ENCODE measurements at regions not wholly inside any gene's neighbourhood (a gene's known extent, or its start where the extent isn't known, plus 50 kb on each side); places are given as distances from the start of the nearest gene placed in this dataset.
A peak's percentile ranks its signal among the peaks of the same experiment; 100 is the strongest.

DNA sequence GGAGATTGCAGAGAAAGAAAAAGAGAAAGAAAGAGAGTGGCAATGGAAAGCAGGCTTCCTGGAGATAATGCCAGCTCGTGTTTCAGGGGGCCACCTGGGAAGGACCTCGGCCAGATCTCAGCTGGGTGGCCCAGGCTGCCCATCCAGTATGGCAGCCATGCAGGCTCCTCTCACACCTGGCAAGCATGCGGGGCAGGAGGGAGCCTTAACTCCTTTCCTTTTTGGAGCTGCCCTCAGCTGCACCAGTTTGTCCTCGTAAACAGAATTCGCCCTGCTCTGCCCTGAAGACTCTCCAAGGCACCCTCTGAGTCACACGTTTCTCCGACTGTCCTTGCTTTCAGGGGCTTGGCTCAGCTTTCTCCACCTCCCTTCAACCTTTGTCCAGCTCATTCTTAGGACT is 59.5 kb upstream of the IGFBP5 start:
- Histone ChIP-seq H3K18ac (ENCODE audit: extremely low read depth, low read length) (no peak overlapping the region), H2BK120ac (replicated peaks; ENCODE audit: low read depth, low read length) (no peak overlapping the region), H2BK12ac (ENCODE audit: low read depth, low read length) (no peak overlapping the region), H3K56ac (replicated peaks; ENCODE audit: insufficient read length, low read depth, low read length) (no peak overlapping the region), H3K4ac (replicated peaks; ENCODE audit: insufficient read length, low read depth, low read length) (no peak overlapping the region), H3K9ac (replicated peaks in 1 of 4; ENCODE audit: extremely low read depth in 1 of 4, low read depth in 3 of 4, low read length in 3 of 4) (no peak overlapping the region), H3K79me1 (ENCODE audit: low read depth, low read length) (no peaks in the 10 kb centered on the region), H4K8ac (ENCODE audit: extremely low read depth, insufficient read depth, low read length) (no peak overlapping the region; the same call in 1 of the 2 replicates), H3K4me2 (ENCODE audit: insufficient read depth in 1 of 2, low read depth in 2 of 2, low read length in 2 of 2) (no peak overlapping the region), H2BK15ac (ENCODE audit: low read length) (peak overlapping the region; percentile 76; the same call in 1 of the 2 replicates), H4K5ac (ENCODE audit: insufficient read length, low read depth, low read length) (no peak overlapping the region), H3K23me2 (ENCODE audit: low read depth, low read length) (no peaks in the 10 kb centered on the region), H3K9me3 (ENCODE audit: insufficient read depth in 2 of 2, low read depth in 1 of 2, low read length in 1 of 2) (0 out of 4 replicates have a peak, but pooled peaks cover 0 to 2% of the 10 kb centered on the region in 2 experiments), H2AK5ac (ENCODE audit: low read depth, low read length) (no peak overlapping the region), H3K4me3 (ENCODE audit: extremely low read depth in 1 of 4, insufficient read depth in 2 of 4, low read depth in 3 of 4, low read length in 4 of 4) (no peak overlapping the region), H3K4me1 (replicated peaks in 1 of 4; ENCODE audit: control insufficient read depth in 3 of 4, insufficient read depth in 4 of 4, low read length in 3 of 4) (no peaks in the 10 kb centered on the region), H2BK5ac (ENCODE audit: low read depth, low read length) (no peak overlapping the region), H3K14ac (ENCODE audit: insufficient read length) (no peak overlapping the region), H3K23ac (ENCODE audit: insufficient read length) (no peak overlapping the region), H3K36me3 (ENCODE audit: control insufficient read depth in 2 of 4, insufficient read depth in 4 of 4, low read length in 3 of 4) (no peaks in the 10 kb centered on the region), H3K27me3 (replicated peaks in 1 of 4; ENCODE audit: control insufficient read depth in 3 of 4, extremely low read depth in 1 of 4, insufficient read depth in 3 of 4, low read length in 3 of 4) (no peaks in the 10 kb centered on the region), H2BK20ac (ENCODE audit: low read length) (0 out of 2 replicates have a peak overlapping the region, but pooled peaks have one; percentile 29), H2AFZ (ENCODE audit: low read length) (no peak overlapping the region), H4K20me1 (replicated peaks in 1 of 2; ENCODE audit: control insufficient read depth in 1 of 2, insufficient read depth in 2 of 2, low read length in 2 of 2) (no peaks in the 10 kb centered on the region), H3K79me2 (ENCODE audit: control insufficient read depth in 1 of 2, insufficient read depth in 2 of 2, low read length in 2 of 2) (no peaks in the 10 kb centered on the region), H3K27ac (ENCODE audit: low read depth, low read length) (no peak overlapping the region), H4K91ac (replicated peaks; ENCODE audit: insufficient read length, low read length) (no peak overlapping the region)
- DNase-seq (ENCODE audit: low read depth in 1 of 2, low spot score in 2 of 2) (no peak), FAIRE-seq (no peak)
- WGBS, 2 experiments (ENCODE audit: extremely low coverage in 1 of 2, insufficient coverage in 1 of 2, insufficient read length in 1 of 2, insufficient replicate concordance in 2 of 2, low coverage in 1 of 2, low lambda C conversion rate in 2 of 2, missing lambda C conversion rate in 1 of 2): 87% methylated on average over 6 of the region's 7 CpGs; no CpG with 5 or more reads in 1 of the 2 experiments
- TF ChIP-seq, protein P1, sequence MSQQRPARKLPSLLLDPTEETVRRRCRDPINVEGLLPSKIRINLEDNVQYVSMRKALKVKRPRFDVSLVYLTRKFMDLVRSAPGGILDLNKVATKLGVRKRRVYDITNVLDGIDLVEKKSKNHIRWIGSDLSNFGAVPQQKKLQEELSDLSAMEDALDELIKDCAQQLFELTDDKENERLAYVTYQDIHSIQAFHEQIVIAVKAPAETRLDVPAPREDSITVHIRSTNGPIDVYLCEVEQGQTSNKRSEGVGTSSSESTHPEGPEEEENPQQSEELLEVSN (IDR thresholded peaks at IDR 0.05): peak; percentile 59
- TF ChIP-seq POLR2A (IDR thresholded peaks at IDR 0.05; ENCODE audit: control extremely low read depth in 1 of 2, low read depth in 2 of 2, low read length in 2 of 2): no peak
- ChIA-PET CTCF (ENCODE audit: partially characterized antibody) (interaction anchor here (0.7 to 7.9 kb wide), 13 partner anchors 9 to 959 kb away, joined by 3 to 54 read pairs (median 3); no protein-coding TSS in a partner anchor), POLR2A (ENCODE audit: partially characterized antibody) (no interaction called here)

Data from H1 (cell line).